GM18909 (cell line): ENCODE measurements at regions not wholly inside any gene's neighbourhood (a gene's known extent, or its start where the extent isn't known, plus 50 kb on each side); places are given as distances from the start of the nearest gene placed in this dataset.
"Not testable (repeated sequence)": the region's sequence is repeated elsewhere in the genome, so short reads cannot be mapped to it uniquely, and the experiment has no call there.

Experiments used
- ATAC-seq: cut with Tn5 transposase; IDR thresholded peaks from one replicate; pipeline ENCODE4 v1.9.1; 2021; ENCODE audit warnings: mild to moderate bottlenecking; ENCODE audit not compliant: unreplicated experiment, poor library complexity

GRCh38 chr17:64773836-64774761 lies 112.0 kb upstream of the SMURF2 start:
- ATAC-seq: no peak

DNA sequence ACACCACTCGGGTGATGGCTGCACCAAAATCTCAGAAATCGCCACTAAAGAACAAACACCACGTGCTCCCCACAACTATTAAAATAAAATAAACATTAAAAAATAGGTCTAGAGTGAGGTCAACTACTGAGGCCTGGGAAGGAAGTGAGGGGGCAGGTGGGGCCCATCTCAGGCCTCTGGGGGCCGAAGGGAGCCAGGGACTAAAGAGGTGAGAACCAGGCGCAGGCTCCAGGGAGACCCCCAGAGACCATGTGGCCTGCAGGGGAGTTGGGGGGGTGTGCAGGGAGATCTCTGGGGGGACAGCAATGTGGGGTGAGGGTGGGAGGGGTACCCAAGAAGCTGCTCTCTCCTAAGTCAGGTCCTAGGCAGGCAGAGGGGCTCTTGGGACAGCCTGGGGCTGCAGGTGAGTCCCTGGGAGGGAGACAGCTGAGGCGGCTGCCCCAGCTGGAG lies 111.3 kb upstream of the SMURF2 start:
- ATAC-seq: no peak

GRCh38 chr17:64772845-64773299 lies 110.8 kb upstream of the SMURF2 start:
- no peak for ATAC-seq

GRCh38 chr17:64771980-64772844 lies 110.1 kb upstream of the SMURF2 start:
- no peak for ATAC-seq

- ATAC-seq: no peak
Measured at GRCh38 chr17:64769712-64770111, 107.6 kb upstream of the SMURF2 start.

DNA sequence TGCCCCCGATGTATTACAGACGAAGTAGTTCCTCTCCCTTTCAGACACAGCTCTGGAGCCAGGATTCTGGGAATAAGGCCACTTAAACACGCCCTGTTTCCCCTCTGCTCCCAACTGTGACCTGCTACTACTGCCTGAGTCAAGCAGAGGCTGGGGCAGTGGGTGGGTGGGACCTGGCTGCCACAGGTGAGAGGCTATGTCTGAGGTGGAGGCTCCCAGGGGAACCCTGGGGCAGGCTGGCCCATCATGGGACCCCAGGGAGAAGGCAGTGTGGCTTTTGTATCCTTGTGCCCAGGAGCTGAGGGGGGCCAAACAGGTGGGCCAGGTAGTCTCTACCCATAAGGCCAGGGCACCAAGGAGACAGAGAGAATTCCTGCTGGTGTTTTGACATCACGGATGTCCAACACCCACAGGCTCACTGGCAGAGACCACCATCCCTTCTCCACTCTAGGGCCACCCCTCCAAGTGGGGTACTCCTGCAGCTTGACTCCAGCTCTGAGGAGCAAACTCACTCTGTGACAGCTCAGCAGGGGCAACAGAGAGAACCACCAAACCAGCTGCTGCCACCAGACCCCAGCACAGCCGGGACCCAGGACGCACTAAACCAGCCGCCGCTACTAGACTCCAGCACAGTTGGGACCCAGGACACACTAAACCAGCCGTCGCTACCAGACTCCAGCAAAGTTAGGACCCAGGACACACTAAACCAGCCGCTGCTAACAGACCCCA lies 105.3 kb upstream of the SMURF2 start:
- ATAC-seq: no peak

DNA sequence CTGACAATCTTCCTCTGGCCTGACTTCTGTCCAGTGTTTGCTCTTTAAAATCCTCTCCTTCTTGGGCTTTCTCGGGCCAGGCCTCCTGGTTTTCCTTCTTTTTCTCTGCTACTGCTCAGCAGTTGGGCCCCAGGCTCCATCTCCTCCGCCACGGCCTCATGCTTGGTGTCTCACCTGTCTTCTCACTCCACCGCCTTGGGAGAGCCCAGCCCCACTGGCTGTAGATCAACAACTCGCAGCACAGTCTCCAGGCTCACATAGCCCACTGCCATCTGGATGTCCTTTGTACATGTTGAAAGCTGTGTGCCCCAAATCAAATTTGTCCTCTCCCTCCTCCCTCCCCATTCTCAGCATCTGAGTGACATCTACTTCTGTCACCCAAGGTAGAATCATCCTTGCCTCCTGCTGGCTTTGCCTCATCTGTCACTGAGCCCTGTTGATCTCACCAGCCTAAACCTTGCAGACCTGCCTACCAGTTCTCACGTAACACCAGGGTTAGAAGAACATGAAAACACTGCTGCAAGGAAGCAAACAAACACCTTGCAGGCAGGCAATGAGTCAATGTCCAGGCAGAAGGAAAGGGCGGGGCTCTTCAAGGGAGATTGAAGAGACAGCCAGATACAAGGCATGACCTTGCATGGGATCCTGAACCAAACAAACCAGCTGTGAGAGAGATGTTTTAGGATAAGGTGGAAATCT lies 103.2 kb upstream of the SMURF2 start:
- no peak for ATAC-seq

DNA sequence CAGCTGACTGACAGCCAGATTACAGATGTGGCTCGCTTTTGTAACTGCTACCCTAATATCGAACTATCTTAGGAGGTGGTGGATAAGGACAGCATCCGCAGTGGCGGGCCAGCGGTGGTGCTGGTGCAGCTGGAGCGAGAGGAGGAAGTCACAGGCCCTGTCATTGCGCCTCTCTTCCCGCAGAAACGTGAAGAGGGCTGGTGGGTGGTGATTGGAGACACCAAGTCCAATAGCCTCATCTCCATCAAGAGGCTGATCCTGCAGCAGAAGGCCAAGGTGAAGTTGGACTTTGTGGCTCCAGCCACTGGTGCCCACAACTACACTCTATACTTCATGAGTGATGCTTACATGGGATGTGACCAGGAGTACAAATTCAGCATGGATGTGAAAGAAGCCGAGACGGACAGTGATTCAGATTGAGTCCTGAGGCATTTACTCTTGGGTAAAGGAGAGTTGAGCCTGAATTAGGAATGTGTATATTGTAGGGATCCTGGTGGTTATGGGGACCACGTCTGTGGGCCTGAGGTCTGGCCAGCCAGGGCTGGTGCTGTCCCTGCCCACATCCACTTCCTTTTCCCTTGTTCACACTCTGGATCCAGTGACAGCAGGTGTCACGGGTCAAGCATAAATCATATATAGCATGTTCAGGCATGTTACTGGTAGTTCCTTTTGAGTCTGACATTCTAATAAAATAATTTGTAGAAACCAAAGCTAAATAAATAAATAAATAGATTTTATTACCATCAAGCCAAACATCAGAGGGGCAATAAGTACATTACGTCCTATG lies 89.0 kb upstream of the SMURF2 start:
- no peak for ATAC-seq

DNA sequence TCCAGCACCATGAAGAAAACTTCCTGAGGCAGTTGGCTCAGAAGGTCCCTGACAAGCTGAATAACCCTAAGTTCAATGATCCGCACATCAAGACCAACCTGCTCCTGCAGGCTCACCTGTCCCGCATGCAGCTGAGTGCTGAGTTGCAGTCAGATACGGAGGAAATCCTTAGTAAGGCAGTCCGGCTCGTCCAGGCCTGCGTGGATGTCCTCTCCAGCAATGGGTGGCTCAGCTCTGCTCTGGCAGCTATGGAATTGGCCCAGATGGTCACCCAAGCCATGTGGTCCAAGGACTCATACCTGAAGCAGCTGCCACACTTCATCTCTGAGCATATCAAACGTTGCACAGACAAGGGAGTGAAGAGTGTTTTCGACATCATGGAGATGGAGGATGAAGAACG lies 88.4 kb upstream of the SMURF2 start:
- no peak for ATAC-seq

- no peak for ATAC-seq
Measured at GRCh38 chr17:64749306-64749705, 87.2 kb upstream of the SMURF2 start.

GRCh38 chr17:64747938-64748540 lies 85.9 kb upstream of the SMURF2 start:
- ATAC-seq: no peak

- ATAC-seq: no peak
Measured at GRCh38 chr17:64742326-64742725, 80.2 kb upstream of the SMURF2 start.

DNA sequence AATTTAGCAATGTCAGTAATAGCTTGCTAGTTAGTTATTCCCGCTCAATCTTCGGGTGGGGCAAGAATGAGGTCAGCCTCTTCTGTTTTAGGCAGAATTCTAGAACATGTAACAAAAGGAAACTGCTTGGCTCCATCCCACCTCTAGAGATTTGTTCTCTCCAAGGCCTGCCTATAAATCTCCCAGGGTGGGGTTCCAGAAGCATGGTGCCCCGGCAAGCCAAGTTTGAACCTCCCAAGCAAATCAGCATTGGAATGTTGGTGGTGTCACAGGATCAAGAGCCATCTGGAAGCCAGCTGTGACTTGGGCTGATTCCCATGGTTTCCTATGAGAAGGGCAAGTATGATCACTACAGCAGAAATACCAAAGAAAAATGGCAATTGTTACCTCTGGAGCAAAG lies 79.8 kb upstream of the SMURF2 start:
- ATAC-seq: not testable (repeated sequence)

GRCh38 chr17:64741038-64741641 lies 79.0 kb upstream of the SMURF2 start:
- no peak for ATAC-seq

DNA sequence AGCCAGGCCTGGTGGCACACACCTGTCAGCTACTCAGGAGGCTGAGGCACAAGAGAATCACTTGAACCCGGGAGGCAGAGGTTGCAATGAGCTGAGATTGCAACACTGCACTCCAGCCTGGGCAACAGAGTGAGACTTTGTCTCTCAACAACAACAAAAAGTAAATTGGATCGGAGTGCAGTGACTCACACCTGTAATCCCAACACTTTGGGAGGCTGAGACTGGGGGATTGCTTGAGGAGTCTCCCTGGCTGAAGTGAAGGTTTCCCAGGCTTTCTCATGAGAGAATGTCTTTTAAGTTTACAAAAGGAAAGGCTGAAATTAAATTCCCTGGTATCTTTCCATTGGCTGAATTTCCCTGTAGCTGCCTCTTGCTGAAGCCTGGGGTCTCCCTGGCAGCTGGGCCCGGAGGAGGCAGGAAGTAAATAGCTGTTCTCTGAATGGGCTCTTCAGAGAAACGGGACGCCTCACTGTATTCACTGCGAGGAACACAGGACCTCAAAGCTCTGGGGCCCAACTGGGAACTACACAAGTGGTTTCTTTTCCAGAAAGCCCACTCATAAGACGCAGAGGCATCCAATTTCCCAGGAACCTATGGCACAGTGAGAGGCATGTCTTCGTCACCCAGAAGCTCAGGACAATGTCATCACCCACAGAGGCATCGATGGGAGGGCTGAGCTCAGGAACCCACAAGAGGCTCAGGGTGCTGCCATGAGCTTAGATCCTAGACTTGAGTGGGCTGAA lies 77.4 kb upstream of the SMURF2 start:
- ATAC-seq: no peak

- ATAC-seq: no peak
Measured at GRCh38 chr17:64736804-64737492, 74.8 kb upstream of the SMURF2 start.
